Astrocyte (in vitro differentiated cells and primary cell): ENCODE measurements at regions not wholly inside any gene's neighbourhood (a gene's known extent, or its start where the extent isn't known, plus 50 kb on each side); places are given as distances from the start of the nearest gene placed in this dataset.

Source experiments
- DNase-seq: peaks from one replicate; pipeline ENCODE4 v3.0.0-alpha.2; 2010; ENCODE audit warnings: low read depth
- FAIRE-seq: peaks from 2 replicates; lab custom pipeline; 2011; peaks lifted over from hg19 to GRCh38; lab: Jason Lieb, UNC
- H2AFZ ChIP-seq: 2 replicates; pipeline ENCODE4 v1.6.0; 2012; ENCODE audit warnings: low read depth, low read length, inconsistent platforms
- H3K27ac ChIP-seq: 2 replicates; pipeline ENCODE4 v1.5.1; 2011; ENCODE audit warnings: low read depth, low read length, inconsistent platforms
- H3K27me3 ChIP-seq: 2 replicates; pipeline ENCODE4 v1.6.0; 2011; ENCODE audit warnings: low read length, inconsistent platforms; ENCODE audit not compliant: insufficient read depth
- H3K36me3 ChIP-seq: 2 replicates; pipeline ENCODE4 v1.5.1; 2011; ENCODE audit warnings: low read length, inconsistent platforms; ENCODE audit not compliant: insufficient read depth
- H3K4me1 ChIP-seq: 2 replicates; pipeline ENCODE4 v1.5.1; 2011; ENCODE audit warnings: low read length, inconsistent platforms; ENCODE audit not compliant: insufficient read depth
- H3K4me2 ChIP-seq: 2 replicates; pipeline ENCODE4 v1.6.0; 2012; ENCODE audit warnings: low read length, inconsistent platforms
- H3K4me3 ChIP-seq: 2 replicates; pipeline ENCODE4 v1.5.1; 2011; ENCODE audit warnings: low read depth, mild to moderate bottlenecking, low read length, inconsistent platforms; ENCODE audit not compliant: insufficient read depth
- H3K79me2 ChIP-seq: 2 replicates; pipeline ENCODE4 v1.6.0; 2012; ENCODE audit warnings: mild to moderate bottlenecking, low read length, inconsistent platforms; ENCODE audit not compliant: insufficient read depth
- H3K9ac ChIP-seq: 2 replicates; pipeline ENCODE4 v1.6.0; 2012; ENCODE audit warnings: mild to moderate bottlenecking, low read length, inconsistent platforms
- H3K9me3 ChIP-seq: 2 replicates; pipeline ENCODE4 v1.5.1; 2012; ENCODE audit warnings: low read depth, mild to moderate bottlenecking, low read length, inconsistent platforms; ENCODE audit not compliant: insufficient read depth
- H4K20me1 ChIP-seq: 2 replicates; pipeline ENCODE4 v1.6.0; 2012; ENCODE audit warnings: low read length, inconsistent platforms; ENCODE audit not compliant: insufficient read depth
- H3K27ac Mint-ChIP-seq: one replicate; pipeline ENCODE4 v1.8.0; 2021; ENCODE audit warnings: mild to moderate bottlenecking, mixed read lengths; ENCODE audit not compliant: unreplicated experiment
- H3K27me3 Mint-ChIP-seq: one replicate; pipeline ENCODE4 v1.8.0; 2021; ENCODE audit warnings: low read depth, mixed read lengths; ENCODE audit not compliant: unreplicated experiment
- H3K36me3 Mint-ChIP-seq: one replicate; pipeline ENCODE4 v1.8.0; 2021; ENCODE audit warnings: low read depth, mixed read lengths; ENCODE audit not compliant: unreplicated experiment
- H3K4me1 Mint-ChIP-seq: one replicate; pipeline ENCODE4 v1.8.0; 2021; ENCODE audit warnings: low read depth, mixed read lengths; ENCODE audit not compliant: unreplicated experiment
- H3K4me3 Mint-ChIP-seq: one replicate; pipeline ENCODE4 v1.8.0; 2021; ENCODE audit warnings: mild to moderate bottlenecking, moderate library complexity, mixed read lengths; ENCODE audit not compliant: unreplicated experiment
- H3K9me3 Mint-ChIP-seq: one replicate; pipeline ENCODE4 v1.8.0; 2021; ENCODE audit warnings: mild to moderate bottlenecking, mixed read lengths; ENCODE audit not compliant: unreplicated experiment
- EZH2 ChIP-seq: IDR thresholded peaks from 2 replicates; pipeline ENCODE4 v1.6.1; 2012; ENCODE audit warnings: mild to moderate bottlenecking, low read length, inconsistent platforms; ENCODE audit not compliant: insufficient read depth
- TF ChIP-seq, protein P1 (sequence below): IDR thresholded peaks from 2 replicates; pipeline ENCODE4 v1.5.1; 2011; ENCODE audit warnings: low read depth, mild to moderate bottlenecking, inconsistent platforms, low read length, moderate library complexity; ENCODE audit not compliant: insufficient read depth

DNA sequence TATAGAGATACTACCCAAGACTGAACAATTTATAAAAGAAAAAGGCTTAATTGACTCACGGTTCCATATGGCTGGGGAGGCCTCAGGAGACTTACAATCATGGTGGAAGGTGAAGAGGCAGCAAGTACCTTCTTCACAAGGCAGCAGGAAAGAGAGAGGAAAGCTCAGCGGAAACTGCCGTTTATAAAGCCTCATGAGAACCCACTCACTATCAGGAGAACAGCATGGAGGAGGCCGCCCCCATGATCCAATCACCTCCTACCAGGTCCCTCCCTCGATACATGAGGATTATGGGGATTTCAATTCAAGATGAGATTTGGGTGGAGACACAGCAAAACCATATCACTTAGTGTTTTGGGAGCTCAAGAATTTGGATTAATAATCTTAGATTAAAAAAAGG is 240.2 kb downstream of the UACA start:
- H3K4me1 ChIP-seq, result peaks cover 22% of the 10 kb centered on the region
- H3K9me3 Mint-ChIP-seq, result no peaks in the 10 kb centered on the region
- no peaks in the 10 kb centered on the region for H3K9me3 ChIP-seq
- peaks cover 9% of the 10 kb centered on the region for H3K4me1 Mint-ChIP-seq
- H3K4me3 ChIP-seq, result no peak overlapping the region
- H3K27me3 Mint-ChIP-seq, result peaks cover 63% of the 10 kb centered on the region
- H3K4me3 Mint-ChIP-seq, result no peak overlapping the region
- peaks cover 40% of the 10 kb centered on the region for H3K27me3 ChIP-seq
- no peaks in the 10 kb centered on the region for H3K36me3 ChIP-seq
- no peak overlapping the region for H3K4me2 ChIP-seq
- DNase-seq (no peak), FAIRE-seq (no peak)
- no peak for TF ChIP-seq EZH2
- TF ChIP-seq, protein P1, sequence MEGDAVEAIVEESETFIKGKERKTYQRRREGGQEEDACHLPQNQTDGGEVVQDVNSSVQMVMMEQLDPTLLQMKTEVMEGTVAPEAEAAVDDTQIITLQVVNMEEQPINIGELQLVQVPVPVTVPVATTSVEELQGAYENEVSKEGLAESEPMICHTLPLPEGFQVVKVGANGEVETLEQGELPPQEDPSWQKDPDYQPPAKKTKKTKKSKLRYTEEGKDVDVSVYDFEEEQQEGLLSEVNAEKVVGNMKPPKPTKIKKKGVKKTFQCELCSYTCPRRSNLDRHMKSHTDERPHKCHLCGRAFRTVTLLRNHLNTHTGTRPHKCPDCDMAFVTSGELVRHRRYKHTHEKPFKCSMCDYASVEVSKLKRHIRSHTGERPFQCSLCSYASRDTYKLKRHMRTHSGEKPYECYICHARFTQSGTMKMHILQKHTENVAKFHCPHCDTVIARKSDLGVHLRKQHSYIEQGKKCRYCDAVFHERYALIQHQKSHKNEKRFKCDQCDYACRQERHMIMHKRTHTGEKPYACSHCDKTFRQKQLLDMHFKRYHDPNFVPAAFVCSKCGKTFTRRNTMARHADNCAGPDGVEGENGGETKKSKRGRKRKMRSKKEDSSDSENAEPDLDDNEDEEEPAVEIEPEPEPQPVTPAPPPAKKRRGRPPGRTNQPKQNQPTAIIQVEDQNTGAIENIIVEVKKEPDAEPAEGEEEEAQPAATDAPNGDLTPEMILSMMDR, result no peak
- no peak overlapping the region for H3K9ac ChIP-seq
- no peak overlapping the region for H3K27ac Mint-ChIP-seq
- H4K20me1 ChIP-seq, result no peaks in the 10 kb centered on the region
- H3K36me3 Mint-ChIP-seq, result no peaks in the 10 kb centered on the region
- H2AFZ ChIP-seq, result no peak overlapping the region
- H3K27ac ChIP-seq, result no peak overlapping the region
- no peaks in the 10 kb centered on the region for H3K79me2 ChIP-seq

- H4K20me1 ChIP-seq, result no peaks in the 10 kb centered on the region
- H3K9me3 Mint-ChIP-seq, result no peaks in the 10 kb centered on the region
- H3K4me3 Mint-ChIP-seq, result no peak overlapping the region
- TF ChIP-seq EZH2, result no peak
- TF ChIP-seq, protein P1, result no peak
- peaks cover 20% of the 10 kb centered on the region for H3K4me1 ChIP-seq
- H3K9ac ChIP-seq, result no peak overlapping the region
- FAIRE-seq (no peak), DNase-seq (no peak)
- H3K4me3 ChIP-seq, result no peak overlapping the region
- H3K36me3 ChIP-seq, result no peaks in the 10 kb centered on the region
- no peak overlapping the region for H3K4me2 ChIP-seq
- H3K79me2 ChIP-seq, result no peaks in the 10 kb centered on the region
- no peak overlapping the region for H3K27ac Mint-ChIP-seq
- peaks cover 70% of the 10 kb centered on the region for H3K27me3 Mint-ChIP-seq
- H3K27me3 ChIP-seq, result peaks cover 44% of the 10 kb centered on the region
- H3K4me1 Mint-ChIP-seq, result peaks cover 9% of the 10 kb centered on the region
- H3K9me3 ChIP-seq, result no peaks in the 10 kb centered on the region
- H3K36me3 Mint-ChIP-seq, result no peaks in the 10 kb centered on the region
- H2AFZ ChIP-seq, result no peak overlapping the region
- no peak overlapping the region for H3K27ac ChIP-seq
Observed at GRCh38 chr15:70522323-70522966, 240.9 kb downstream of the UACA start.

- Mint-ChIP-seq H3K4me1 (peaks cover 7% of the 10 kb centered on the region), H3K36me3 (no peaks in the 10 kb centered on the region), H3K27ac (no peak overlapping the region), H3K4me3 (no peak overlapping the region), H3K9me3 (no peaks in the 10 kb centered on the region), H3K27me3 (peaks cover 74% of the 10 kb centered on the region)
- peaks cover 17% of the 10 kb centered on the region for H3K4me1 ChIP-seq
- H4K20me1 ChIP-seq, result no peaks in the 10 kb centered on the region
- peaks cover 50% of the 10 kb centered on the region for H3K27me3 ChIP-seq
- H2AFZ ChIP-seq, result no peak overlapping the region
- no peak overlapping the region for H3K4me2 ChIP-seq
- H3K9ac ChIP-seq, result no peak overlapping the region
- no peaks in the 10 kb centered on the region for H3K36me3 ChIP-seq
- DNase-seq (no peak), FAIRE-seq (no peak)
- H3K27ac ChIP-seq, result no peak overlapping the region
- no peaks in the 10 kb centered on the region for H3K79me2 ChIP-seq
- no peak for TF ChIP-seq EZH2
- TF ChIP-seq, protein P1, result no peak
- H3K9me3 ChIP-seq, result no peaks in the 10 kb centered on the region
- H3K4me3 ChIP-seq, result no peak overlapping the region
Observed at GRCh38 chr15:70521576-70522322, 241.6 kb downstream of the UACA start.
